DMS 273 (cell line): ENCODE measurements at regions not wholly inside any gene's neighbourhood (a gene's known extent, or its start where the extent isn't known, plus 50 kb on each side); places are given as distances from the start of the nearest gene placed in this dataset.
A peak's percentile ranks its signal among the peaks of the same experiment; 100 is the strongest.
"Not testable (repeated sequence)": the region's sequence is repeated elsewhere in the genome, so short reads cannot be mapped to it uniquely, and the experiment has no call there.

Source experiments
- DNase-seq: peaks from one replicate; lab custom pipeline; 2025; ENCODE audit not compliant: unreplicated experiment; lab: John Stamatoyannopoulos, UW

GRCh38 chr3:20573175-20573574, 387.2 kb upstream of the SGO1 start:
- no peak for DNase-seq

DNA sequence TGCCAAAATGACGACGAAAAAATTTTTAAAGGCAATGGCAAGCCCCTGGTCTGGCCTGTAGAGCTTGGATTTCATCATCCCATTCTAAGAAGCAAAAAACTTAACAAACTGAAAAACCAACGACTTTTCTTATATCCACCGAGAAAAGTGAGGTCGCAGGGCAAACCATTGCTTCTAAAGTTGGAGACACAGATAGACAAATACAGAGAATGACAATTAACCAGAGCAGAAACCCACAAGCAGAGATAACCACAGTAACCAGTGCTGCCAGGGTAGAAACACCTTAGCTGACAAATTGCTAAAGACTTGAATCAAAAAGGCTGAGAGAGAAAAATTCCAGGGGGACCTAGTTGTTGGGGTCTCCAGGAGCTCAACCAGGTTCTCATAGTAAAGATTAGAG, 386.5 kb upstream of the SGO1 start:
- DNase-seq: no peak

DNA sequence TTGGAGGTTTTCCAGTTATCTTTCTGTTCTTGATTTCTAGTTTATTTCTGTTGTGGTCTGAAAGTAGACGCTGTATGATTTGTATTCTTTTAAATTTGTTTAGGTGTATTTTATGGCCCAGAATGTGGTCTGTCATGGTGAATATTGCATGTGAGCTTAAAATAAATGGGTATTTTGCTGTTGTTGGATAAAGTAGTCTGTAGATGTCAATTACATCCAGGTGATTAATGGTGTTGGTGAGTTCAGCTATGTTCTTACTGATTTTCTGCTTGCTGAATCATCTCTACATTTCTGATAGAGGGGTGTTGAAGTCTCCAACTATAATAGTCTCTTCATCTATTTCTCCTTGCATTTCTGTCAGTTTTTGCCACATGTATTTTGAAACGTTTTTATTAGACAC, 383.3 kb upstream of the SGO1 start:
- no peak for DNase-seq

DNA sequence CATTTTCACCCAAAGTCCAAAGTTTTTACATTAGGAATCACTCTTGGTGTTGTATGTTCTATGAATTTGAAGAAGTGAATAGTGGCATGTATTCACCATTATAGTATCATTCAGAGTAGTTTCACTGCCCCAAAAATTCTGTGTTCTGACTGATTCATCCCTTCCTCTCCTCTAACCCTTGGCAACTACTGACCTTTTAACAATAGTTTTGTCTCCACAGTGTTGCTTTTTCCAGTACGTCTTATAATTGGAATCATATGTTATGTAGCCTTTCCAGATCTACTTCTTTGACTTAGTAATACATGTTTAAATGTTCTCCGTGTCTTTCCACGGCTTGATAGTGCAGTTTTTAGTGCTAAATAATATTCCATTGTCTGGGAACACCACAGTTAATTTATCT, 379.0 kb upstream of the SGO1 start:
- DNase-seq: no peak

- DNase-seq: no peak
These were observed 378.0 kb upstream of the SGO1 start for GRCh38 chr3:20563985-20564384.

DNA sequence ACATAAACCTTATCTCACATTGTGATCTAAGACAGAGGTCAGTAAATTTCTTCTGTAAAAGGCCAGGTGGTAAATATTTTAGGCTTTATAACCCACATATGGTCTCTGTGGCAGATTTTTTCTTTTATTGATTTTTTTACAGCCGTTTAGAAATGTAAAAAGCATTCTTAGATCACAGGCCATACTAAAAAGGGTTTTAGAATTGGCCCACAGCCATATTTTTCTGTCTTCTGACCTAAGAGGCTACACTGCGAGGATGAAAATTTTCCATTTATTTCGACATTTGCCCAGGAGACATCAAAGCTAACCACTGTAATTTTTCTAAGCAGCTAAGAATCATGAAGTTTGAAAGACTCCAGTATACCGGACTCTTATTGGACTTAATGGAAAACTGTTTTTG, 377.2 kb upstream of the SGO1 start:
- DNase-seq: no peak

DNA sequence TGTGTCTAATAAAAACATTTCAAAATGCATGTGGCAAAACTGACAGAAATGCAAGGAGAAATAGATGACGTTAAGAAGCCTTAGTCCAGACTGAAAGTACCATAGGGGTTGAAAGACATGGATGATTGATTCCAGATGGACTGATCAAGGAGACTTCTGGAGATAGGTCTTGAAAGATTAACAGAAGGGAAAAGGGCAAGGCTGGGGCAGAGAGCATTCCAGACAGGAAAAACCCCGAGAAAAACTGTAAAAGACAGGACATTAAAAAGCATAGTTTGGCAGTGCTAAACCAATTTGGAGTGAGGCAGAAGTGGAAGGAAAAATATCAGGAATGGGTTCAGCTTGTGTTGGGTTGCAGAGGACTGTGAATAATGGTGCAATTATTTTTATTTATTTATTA, 375.2 kb upstream of the SGO1 start:
- DNase-seq: no peak

- DNase-seq: not testable (repeated sequence)
These were observed 374.4 kb upstream of the SGO1 start for GRCh38 chr3:20560446-20560845.

DNA sequence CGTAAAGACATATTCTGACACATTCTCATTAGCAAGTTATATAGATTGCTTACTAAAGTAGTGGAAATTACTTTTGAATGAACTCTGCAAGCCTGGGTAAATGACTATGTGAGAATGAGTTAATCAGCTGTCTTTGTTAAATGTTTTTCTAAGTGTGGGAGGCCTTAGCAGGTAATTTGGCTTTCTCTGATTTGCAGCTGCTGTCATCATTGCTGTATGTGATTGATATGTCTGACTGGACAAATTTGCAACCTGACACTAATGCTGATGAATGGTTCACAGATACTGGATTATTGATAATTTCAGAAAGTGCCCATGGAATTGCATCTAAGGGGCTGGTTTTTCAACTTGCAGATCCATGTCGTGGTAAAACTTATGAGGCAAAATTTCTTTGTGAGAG, 372.2 kb upstream of the SGO1 start:
- no peak for DNase-seq

- DNase-seq: no peak
These were observed 370.7 kb upstream of the SGO1 start for GRCh38 chr3:20556661-20557060.

GRCh38 chr3:20552605-20553275, 366.7 kb upstream of the SGO1 start:
- DNase-seq: no peak

DNA sequence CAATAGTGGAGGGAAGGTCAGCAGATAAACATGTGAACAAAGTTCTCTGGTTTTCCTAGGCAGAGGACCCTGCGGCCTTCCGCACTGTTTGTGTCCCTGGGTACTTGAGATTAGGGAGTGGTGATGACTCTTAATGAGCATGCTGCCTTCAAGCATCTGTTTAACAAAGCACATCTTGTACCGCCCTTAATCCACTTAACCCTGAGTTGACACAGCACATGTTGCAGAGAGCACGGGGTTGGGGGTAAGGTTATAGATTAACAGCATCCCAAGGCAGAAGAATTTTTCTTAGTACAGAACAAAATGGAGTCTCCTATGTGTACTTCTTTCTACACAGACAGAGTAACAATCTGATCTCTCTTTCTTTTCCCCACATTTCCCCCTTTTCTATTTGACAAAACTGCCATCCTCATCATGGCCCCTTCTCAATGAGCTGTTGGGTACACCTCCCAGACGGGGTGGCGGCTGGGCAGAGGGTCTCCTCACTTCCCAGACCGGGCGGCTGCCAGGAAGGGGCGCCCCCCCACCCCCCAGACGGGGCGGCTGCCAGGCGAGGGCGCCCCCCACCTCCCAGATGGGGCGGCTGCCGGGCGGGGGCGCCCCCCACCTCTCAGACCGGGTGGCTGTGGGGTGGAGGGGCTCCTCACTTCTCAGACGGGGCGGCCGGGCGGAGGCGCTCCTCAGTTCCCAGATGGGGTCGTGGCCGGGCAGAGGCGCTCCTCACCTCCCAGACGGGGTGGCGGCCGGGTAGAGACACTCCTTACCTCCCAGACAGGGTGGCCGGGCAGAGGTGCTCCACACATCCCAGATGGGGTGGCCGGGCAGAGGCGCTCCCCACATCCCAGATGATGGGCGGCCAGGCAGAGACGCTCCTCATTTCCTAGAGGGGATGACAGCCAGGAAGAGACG, 361.6 kb upstream of the SGO1 start:
- not testable (repeated sequence) for DNase-seq

DNA sequence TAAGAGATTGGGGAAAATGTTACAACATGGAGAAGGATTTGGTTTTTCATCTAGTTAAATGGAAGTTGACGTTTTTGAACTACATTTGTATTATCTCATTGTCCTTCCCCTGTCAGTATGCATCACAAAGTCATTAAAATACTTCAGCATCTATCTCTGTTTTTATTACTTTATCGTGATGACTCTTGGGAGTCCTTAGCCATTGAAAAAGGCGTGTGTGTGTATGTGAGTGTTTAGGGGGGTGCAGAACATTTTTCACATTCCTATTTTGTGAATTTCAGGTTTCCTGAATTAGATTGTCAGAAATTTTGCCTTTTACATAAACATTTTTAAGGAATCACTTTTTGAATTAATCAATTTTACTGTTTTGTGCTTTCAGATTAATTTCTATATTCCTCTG, 360.6 kb upstream of the SGO1 start:
- DNase-seq: no peak

DNA sequence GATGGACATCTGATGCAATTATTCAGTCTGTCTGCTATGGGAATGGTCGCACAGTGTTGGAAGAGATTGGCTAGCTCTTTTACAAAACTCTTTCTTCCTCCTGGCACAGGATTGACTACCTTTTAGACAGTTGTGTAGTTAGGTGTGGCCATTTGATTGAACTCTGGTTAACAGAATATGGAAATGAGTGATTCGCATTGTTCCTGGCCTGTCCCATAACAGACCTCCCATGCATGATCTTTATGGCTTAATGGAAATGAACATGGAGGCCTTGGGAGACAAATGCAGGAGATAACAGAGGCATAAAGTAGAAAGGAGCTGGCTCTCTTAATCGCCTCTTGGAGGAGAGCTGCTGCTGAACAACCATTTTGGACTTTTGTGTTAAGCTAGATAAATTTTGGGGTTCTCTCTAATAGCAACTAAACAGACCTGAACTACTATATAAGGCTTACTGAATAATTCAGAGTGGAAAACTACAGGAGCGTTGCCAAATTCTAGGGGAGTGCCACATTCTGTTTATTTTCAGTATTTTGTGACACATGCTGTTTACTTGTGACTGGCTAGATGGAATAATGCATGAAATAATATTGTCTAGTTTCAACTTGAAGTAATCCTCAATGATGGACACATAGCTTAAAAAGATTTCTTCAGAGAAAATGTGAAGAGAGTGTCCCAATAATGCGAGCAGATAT, 357.7 kb upstream of the SGO1 start:
- no peak for DNase-seq

- DNase-seq: no peak
These were observed 354.1 kb upstream of the SGO1 start for GRCh38 chr3:20540066-20540465.

DNA sequence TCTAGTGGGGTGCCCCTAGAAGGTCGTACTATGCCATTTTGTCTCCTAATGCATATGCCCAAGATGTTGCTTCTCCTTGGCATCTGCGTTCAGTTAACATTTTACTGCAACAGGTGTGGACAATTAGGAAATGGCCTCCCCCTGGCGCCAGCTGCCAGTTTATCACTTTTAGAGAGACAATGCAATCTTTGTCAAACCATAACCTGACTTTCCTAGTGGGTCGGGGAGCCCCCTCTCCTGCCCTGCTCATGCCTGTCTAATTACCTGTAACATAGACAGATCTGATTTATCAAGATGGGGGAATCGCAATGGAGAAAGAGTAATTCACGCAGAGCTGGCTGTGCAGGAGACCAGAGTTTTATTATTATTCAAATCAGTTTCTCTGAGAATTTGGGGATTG, 353.7 kb upstream of the SGO1 start:
- DNase-seq: peak; percentile 30

DNA sequence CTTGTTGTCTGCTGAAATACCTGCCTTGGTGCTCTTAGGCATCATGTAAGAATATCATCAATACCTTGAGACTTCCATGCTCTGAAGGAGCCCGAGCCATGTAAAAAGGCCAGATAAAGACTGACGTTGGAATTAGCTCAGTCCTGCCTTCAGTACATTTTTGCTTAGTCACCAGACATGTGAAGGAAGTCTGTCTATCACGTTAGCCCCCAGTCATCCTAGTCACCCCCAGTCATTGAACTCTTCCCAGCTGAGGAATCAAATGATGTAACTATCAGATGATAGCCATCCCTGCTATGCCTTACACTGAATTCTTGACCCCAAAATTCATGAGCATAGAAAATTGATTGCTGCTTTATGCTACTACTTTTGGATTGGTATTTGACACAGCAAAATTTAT, 351.2 kb upstream of the SGO1 start:
- no peak for DNase-seq

- no peak for DNase-seq
These were observed 343.9 kb upstream of the SGO1 start for GRCh38 chr3:20529911-20530310.

GRCh38 chr3:20528180-20528770, 342.3 kb upstream of the SGO1 start:
- DNase-seq: no peak

DNA sequence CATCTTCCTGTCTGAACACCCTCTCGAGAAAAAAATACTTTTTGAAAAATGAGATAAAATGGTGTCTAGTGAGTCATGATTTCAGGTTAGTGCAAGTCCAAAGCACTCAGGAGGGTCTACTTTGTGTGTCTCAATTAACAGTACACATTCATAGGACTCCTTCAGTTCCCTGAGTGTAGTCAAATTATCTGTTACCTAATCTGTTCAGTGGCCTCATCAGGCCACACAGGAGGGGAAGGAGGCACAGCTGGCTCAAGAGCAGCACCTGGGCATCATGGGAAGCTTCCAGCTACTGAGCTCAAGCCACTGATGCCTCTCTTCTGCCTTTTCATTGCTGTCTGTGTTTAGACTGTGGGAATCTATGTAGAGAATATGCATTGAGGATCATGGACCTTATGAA, 341.4 kb upstream of the SGO1 start:
- no peak for DNase-seq

DNA sequence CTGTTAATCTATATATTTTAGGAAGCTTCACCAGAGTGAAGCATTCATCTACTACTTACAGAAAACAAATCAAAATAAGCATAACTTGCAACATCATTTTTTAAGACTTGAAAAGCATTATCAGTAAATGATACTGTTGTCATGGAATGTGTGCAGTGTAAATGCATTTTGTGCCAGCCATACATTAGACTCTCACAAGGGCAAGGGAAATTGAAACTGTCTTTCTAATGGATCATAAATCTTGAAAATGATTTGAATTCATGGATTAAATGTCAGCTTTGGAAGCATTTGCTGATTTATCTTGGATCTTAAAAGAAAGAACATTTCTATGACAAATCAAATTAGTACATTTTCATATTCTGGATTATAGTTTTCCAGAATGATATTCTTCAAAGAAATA, 338.3 kb upstream of the SGO1 start:
- no peak for DNase-seq

GRCh38 chr3:20523293-20523692, 337.3 kb upstream of the SGO1 start:
- no peak for DNase-seq
